ENCODE measurements at regions not wholly inside any gene's neighbourhood (a gene's known extent, or its start where the extent isn't known, plus 50 kb on each side); places are given as distances from the start of the nearest gene placed in this dataset.
"Not testable (repeated sequence)": the region's sequence is repeated elsewhere in the genome, so short reads cannot be mapped to it uniquely, and the experiment has no call there.

DNA sequence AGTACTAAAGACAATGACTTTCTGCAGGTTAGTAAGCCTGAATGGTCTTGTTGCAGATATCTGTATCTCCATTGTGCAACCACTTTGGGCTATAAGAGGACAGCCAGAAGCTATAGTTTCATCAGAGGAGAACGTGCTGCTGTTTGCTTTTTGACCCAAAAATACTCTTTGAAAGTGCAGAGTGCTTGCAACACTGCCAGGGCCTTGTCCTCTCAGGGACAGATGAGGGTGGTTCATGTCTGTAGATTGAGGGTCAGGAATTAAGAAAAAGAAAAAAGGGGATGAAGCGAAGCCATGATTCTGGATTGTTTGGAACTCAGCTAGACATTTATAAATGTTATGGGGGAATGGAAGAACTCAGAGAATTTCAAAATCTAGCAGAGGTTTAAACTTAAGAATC, 212.5 kb downstream of the SEC23IP start:
- 57% methylated on average over 2 of the region's 2 CpGs for WGBS
- H3K36me3 ChIP-seq = no peaks in the 10 kb centered on the region
- H3K27ac ChIP-seq = no peak overlapping the region
- TF ChIP-seq, protein P1, sequence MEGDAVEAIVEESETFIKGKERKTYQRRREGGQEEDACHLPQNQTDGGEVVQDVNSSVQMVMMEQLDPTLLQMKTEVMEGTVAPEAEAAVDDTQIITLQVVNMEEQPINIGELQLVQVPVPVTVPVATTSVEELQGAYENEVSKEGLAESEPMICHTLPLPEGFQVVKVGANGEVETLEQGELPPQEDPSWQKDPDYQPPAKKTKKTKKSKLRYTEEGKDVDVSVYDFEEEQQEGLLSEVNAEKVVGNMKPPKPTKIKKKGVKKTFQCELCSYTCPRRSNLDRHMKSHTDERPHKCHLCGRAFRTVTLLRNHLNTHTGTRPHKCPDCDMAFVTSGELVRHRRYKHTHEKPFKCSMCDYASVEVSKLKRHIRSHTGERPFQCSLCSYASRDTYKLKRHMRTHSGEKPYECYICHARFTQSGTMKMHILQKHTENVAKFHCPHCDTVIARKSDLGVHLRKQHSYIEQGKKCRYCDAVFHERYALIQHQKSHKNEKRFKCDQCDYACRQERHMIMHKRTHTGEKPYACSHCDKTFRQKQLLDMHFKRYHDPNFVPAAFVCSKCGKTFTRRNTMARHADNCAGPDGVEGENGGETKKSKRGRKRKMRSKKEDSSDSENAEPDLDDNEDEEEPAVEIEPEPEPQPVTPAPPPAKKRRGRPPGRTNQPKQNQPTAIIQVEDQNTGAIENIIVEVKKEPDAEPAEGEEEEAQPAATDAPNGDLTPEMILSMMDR (IDR thresholded peaks at IDR 0.05) = no peak
- TF ChIP-seq POLR2AphosphoS5 (IDR thresholded peaks at IDR 0.05) = no peak
- TF ChIP-seq POLR2A (IDR thresholded peaks at IDR 0.05) = no peak
- no peak for TF ChIP-seq EP300 (IDR thresholded peaks at IDR 0.05)
- no peak overlapping the region for H3K4me3 ChIP-seq
- no peaks in the 10 kb centered on the region for H3K27me3 ChIP-seq
- no peaks in the 10 kb centered on the region for H3K4me1 ChIP-seq
- no peaks in the 10 kb centered on the region for H3K9me3 ChIP-seq
- no peak for DNase-seq (ENCODE audit: low spot score in 2 of 2)

DNA sequence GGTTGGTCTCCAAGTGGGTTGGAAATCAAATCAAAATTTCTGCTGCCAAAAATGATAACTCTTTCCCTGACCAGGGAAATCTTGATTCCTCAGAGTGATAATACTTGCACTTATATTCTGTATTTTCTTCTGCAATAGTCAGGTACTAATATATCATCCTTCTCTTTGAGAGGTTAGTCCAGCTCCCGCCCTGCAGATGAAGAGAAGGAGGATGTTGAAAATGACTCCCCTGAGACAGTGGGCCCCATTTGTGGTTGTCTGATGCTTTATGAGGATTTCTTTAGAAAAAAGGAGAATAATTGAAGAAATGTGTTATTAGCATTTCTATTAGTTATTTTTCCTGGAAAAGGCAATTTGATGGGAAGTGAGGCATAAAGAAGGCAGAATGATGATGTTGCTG, 213.0 kb downstream of the SEC23IP start:
- TF ChIP-seq, protein P1 (IDR thresholded peaks at IDR 0.05) = no peak
- TF ChIP-seq EP300 (IDR thresholded peaks at IDR 0.05) = no peak
- TF ChIP-seq POLR2A (IDR thresholded peaks at IDR 0.05) = no peak
- no peak for TF ChIP-seq POLR2AphosphoS5 (IDR thresholded peaks at IDR 0.05)
- H3K4me3 ChIP-seq = no peak overlapping the region

DNA sequence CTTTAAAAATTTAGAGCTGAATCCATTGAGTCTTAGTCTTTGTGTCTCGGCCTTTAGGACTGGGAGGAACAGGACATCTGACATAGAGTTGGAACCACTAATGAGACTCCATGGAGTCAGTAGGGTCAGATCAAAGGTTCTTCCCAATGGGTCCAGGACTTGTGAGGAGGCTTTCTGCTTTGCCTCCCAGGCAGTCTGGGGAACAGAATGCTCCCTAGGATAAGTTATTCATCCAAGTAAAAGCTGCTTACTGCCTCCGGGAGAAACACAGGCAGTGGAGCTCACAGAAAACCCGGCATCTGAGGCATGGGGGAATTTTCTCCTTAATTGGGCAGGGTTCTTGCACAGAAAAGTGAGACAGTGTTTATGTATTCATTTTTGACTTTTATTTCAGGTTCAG, 216.4 kb downstream of the SEC23IP start:
- H3K4me3 ChIP-seq = no peak overlapping the region
- no peak for DNase-seq (ENCODE audit: low spot score in 2 of 2)
- H3K27ac ChIP-seq = no peak overlapping the region
- no peaks in the 10 kb centered on the region for H3K27me3 ChIP-seq
- 71% methylated on average over 3 of the region's 3 CpGs for whole genome bisulfite sequencing
- H3K36me3 ChIP-seq = no peaks in the 10 kb centered on the region
- H3K9me3 ChIP-seq = no peaks in the 10 kb centered on the region
- TF ChIP-seq POLR2AphosphoS5 (IDR thresholded peaks at IDR 0.05) (no peak), POLR2A (IDR thresholded peaks at IDR 0.05) (no peak), EP300 (IDR thresholded peaks at IDR 0.05) (no peak)
- TF ChIP-seq, protein P1 (IDR thresholded peaks at IDR 0.05) = no peak
- no peaks in the 10 kb centered on the region for H3K4me1 ChIP-seq

More for the DNA sequence above, 213.0 kb downstream of the SEC23IP start:
- whole genome bisulfite sequencing = 69% methylated on average over 1 of the region's 1 CpG
- no peaks in the 10 kb centered on the region for H3K36me3 ChIP-seq
- H3K27ac ChIP-seq = no peak overlapping the region
- no peaks in the 10 kb centered on the region for H3K4me1 ChIP-seq
- no peaks in the 10 kb centered on the region for H3K27me3 ChIP-seq
- H3K9me3 ChIP-seq = no peaks in the 10 kb centered on the region
- DNase-seq (ENCODE audit: low spot score in 2 of 2) = no peak

DNA sequence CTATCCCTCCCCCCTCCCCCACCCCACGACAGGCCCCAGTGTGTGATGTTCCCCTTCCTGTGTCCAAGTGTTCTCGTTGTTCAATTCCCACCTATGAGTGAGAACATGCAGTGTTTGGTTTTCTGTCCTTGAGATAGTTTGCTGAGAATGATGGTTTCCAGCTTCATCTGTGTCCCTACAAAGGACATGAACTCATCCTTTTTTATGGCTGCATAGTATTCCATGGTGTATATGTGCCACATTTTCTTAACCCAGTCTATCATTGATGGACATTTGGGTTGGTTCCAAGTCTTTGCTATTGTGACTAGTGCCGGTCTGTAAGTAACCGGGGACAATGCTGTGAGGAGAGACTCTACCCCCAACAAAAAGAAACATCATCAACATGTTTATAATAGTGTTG, 217.2 kb downstream of the SEC23IP start:
- H3K9me3 ChIP-seq; H3K27ac ChIP-seq; DNase-seq (ENCODE audit: low spot score in 2 of 2); H3K36me3 ChIP-seq; H3K4me1 ChIP-seq; H3K4me3 ChIP-seq; H3K27me3 ChIP-seq: not testable (repeated sequence)
- WGBS = 85% methylated on average over 4 of the region's 4 CpGs

DNA sequence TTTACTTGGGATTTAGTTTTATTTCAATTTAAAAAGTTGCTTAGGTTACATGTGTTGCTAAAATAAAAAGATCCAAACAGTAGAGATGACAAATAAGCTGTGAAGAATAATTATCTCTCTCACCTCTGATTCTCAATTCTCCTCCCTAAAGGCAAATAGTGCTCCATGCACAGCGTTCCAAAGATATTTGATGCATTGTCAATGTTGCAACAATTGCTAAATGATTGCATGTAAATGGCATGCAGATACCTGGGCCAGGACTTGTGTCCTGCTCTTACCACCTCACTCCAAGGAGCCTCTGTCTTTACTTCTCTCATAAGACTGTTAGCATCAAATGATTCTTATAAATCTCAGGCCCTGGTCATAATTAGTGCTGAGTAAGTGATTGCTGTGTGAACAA, 217.7 kb downstream of the SEC23IP start:
- H3K36me3 ChIP-seq = no peaks in the 10 kb centered on the region
- no peak overlapping the region for H3K27ac ChIP-seq
- no peak for DNase-seq (ENCODE audit: low spot score in 2 of 2)
- no peaks in the 10 kb centered on the region for H3K4me1 ChIP-seq
- H3K9me3 ChIP-seq = no peaks in the 10 kb centered on the region
- TF ChIP-seq POLR2A (IDR thresholded peaks at IDR 0.05) (no peak), EP300 (IDR thresholded peaks at IDR 0.05) (no peak), POLR2AphosphoS5 (IDR thresholded peaks at IDR 0.05) (no peak)
- TF ChIP-seq, protein P1 (IDR thresholded peaks at IDR 0.05) = no peak
- H3K4me3 ChIP-seq = no peak overlapping the region
- no peaks in the 10 kb centered on the region for H3K27me3 ChIP-seq
- WGBS = 43% methylated on average over 1 of the region's 1 CpG

DNA sequence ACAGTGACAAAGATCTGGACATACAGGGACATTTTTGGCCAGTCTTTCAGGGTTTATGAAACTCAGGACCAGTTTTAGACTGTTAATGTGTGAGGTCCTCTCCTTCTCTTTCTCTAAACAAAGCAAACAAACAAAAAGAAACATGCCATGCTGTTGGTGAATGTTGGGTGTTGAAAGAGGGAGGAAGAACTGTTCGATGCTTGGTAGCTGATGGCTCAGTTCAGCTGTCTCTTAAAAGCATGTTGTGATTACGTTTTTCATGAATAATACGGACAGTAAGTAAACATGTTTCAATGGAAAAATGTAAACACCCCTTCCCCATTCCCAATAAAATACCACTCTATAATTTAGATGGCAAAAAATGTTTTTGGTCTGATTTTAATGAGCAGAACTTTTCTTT, 219.1 kb downstream of the SEC23IP start:
- H3K4me1 ChIP-seq = no peaks in the 10 kb centered on the region
- no peak for DNase-seq (ENCODE audit: low spot score in 2 of 2)
- no peaks in the 10 kb centered on the region for H3K36me3 ChIP-seq
- H3K27me3 ChIP-seq = no peaks in the 10 kb centered on the region
- 32% methylated on average over 3 of the region's 3 CpGs for WGBS
- no peak overlapping the region for H3K4me3 ChIP-seq
- H3K9me3 ChIP-seq = no peaks in the 10 kb centered on the region
- no peak for TF ChIP-seq POLR2AphosphoS5 (IDR thresholded peaks at IDR 0.05)
- TF ChIP-seq POLR2A (IDR thresholded peaks at IDR 0.05) = no peak
- TF ChIP-seq, protein P1 (IDR thresholded peaks at IDR 0.05) = no peak
- TF ChIP-seq EP300 (IDR thresholded peaks at IDR 0.05) = no peak
- no peak overlapping the region for H3K27ac ChIP-seq
